ENCODE measurements at regions not wholly inside any gene's neighbourhood (a gene's known extent, or its start where the extent isn't known, plus 50 kb on each side); places are given as distances from the start of the nearest gene placed in this dataset.

- Mint-ChIP-seq H3K27me3 (ENCODE audit: low read depth) (no peaks in the 10 kb centered on the region), H3K4me3 (no peak overlapping the region), H3K9me3 (no peaks in the 10 kb centered on the region), H3K27ac (no peak overlapping the region), H3K36me3 (no peaks in the 10 kb centered on the region), H3K4me1 (no peaks in the 10 kb centered on the region)
- ATAC-seq (no peak), DNase-seq (ENCODE audit: low spot score) (no peak)
- TF ChIP-seq FOXP4 (CRISPR knock-in tag; IDR thresholded peaks at IDR 0.05) = no peak
- TF ChIP-seq HMGXB4 (CRISPR knock-in tag; IDR thresholded peaks at IDR 0.05) = no peak
- no peak for TF ChIP-seq ARID4B (CRISPR knock-in tag; IDR thresholded peaks at IDR 0.05; ENCODE audit: borderline replicate concordance)
- no peak for TF ChIP-seq ETV6 (CRISPR knock-in tag; IDR thresholded peaks at IDR 0.05)
- TF ChIP-seq ESRRA (CRISPR knock-in tag; IDR thresholded peaks at IDR 0.05; ENCODE audit: borderline replicate concordance) = no peak
- no peak for TF ChIP-seq ATF3 (CRISPR knock-in tag; conservative IDR thresholded peaks at IDR 0.05)
- TF ChIP-seq SMAD4 (CRISPR knock-in tag; IDR thresholded peaks at IDR 0.05) = no peak
- TF ChIP-seq USF1 (CRISPR knock-in tag; IDR thresholded peaks at IDR 0.05) = no peak
- TF ChIP-seq FOXK1 (CRISPR knock-in tag; IDR thresholded peaks at IDR 0.05) = no peak
- no peak for TF ChIP-seq PRDM15 (CRISPR knock-in tag; IDR thresholded peaks at IDR 0.05)
- TF ChIP-seq GABPB1 (CRISPR knock-in tag; IDR thresholded peaks at IDR 0.05) = no peak
- no peak for TF ChIP-seq CTCF (IDR thresholded peaks at IDR 0.05)
- TF ChIP-seq ATF1 (CRISPR knock-in tag; IDR thresholded peaks at IDR 0.05) = no peak
- TF ChIP-seq ATF2 (CRISPR knock-in tag; IDR thresholded peaks at IDR 0.05; ENCODE audit: borderline replicate concordance, low read depth) = no peak
- no peak for TF ChIP-seq ZBTB43 (CRISPR knock-in tag; IDR thresholded peaks at IDR 0.05)
- TF ChIP-seq ZNF425 (CRISPR knock-in tag; conservative IDR thresholded peaks at IDR 0.05) = no peak
- ChIA-PET CTCF (no interaction called here), POLR2A (no interaction called here)
Measured at GRCh38 chr18:67007085-67007484, 403.2 kb upstream of the CDH19 start.
